Muscle of arm (tissue), 1 donor: ENCODE measurements at regions not wholly inside any gene's neighbourhood (a gene's known extent, or its start where the extent isn't known, plus 50 kb on each side); places are given as distances from the start of the nearest gene placed in this dataset.
"Not testable (repeated sequence)": the region's sequence is repeated elsewhere in the genome, so short reads cannot be mapped to it uniquely, and the experiment has no call there.

Experiments
- DNase-seq: peaks from one replicate; pipeline ENCODE4 v3.0.0-alpha.2; 2013

DNA sequence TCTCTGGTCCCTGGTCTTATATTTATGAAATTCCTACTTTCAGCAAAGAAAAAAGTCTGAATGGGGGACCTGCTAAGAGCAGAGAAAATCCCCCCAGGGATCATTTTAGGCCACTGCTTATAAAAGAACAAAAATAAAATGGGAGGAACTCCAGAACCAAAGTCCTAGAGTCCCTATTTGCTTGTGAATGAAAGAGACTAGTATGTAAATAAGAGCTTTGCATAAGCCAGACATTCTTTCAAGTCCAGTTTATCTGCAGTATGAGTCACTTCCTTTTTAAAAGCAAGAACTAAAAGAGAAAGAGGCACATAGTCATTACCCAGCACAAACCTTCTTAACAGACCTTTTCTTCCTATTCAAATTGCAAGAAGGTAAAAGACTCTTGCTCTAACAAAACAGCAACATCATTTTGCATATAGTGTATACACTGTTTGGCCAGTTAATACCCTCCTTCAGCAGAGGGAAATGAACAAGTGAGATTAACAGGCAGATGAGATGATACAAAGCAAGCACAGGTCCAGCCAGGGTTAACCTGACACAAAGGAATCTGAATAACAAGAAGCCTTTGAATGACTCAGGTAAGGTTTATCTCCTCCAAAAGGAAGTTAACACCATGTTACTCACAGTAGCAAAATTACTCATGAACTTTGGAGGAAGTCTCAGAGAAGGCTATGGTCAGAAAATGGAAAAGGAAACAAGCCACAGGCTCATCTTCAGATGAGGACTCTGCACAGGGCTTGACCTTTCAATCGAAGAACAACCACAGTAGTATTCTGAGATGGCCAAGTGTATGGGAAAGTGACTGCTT is 87.3 kb downstream of the PHLDA1 start:
- no peak for DNase-seq

DNA sequence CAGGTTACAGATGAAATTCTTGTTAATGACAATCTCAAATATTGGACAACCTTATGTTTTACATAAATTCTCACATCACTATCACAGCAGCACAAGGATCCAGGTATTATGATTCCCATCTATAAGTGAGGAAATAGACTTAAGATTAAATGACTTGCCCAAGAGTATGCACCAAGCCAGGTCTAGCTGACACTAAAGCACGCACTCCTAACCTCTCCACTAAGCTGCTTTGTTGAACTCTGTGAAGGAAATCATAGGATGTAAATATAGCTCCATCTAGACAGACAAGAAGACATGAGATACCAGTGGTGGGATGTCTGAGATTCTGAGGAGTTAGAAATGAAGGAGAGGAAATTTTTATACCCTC is 87.9 kb downstream of the PHLDA1 start:
- DNase-seq: no peak

DNA sequence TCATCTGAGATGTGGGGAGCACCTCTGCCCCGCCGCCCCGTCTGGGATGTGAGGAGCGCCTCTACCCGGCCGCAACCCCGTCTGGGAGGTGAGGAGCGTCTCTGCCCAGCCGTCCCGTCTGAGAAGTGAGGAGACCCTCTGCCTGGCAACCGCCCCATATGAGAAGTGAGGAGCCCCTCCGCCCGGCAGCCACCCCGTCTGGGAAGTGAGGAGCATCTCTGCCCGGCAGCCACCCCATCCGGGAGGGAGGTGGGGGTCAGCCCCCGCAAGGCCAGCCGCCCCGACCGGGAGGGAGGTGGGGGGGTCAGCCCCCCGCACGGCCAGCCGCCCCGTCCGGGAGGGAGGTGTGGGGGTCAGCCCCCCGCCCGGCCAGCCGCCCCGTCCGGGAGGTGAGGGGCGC is 89.9 kb downstream of the PHLDA1 start:
- DNase-seq: not testable (repeated sequence)

DNA sequence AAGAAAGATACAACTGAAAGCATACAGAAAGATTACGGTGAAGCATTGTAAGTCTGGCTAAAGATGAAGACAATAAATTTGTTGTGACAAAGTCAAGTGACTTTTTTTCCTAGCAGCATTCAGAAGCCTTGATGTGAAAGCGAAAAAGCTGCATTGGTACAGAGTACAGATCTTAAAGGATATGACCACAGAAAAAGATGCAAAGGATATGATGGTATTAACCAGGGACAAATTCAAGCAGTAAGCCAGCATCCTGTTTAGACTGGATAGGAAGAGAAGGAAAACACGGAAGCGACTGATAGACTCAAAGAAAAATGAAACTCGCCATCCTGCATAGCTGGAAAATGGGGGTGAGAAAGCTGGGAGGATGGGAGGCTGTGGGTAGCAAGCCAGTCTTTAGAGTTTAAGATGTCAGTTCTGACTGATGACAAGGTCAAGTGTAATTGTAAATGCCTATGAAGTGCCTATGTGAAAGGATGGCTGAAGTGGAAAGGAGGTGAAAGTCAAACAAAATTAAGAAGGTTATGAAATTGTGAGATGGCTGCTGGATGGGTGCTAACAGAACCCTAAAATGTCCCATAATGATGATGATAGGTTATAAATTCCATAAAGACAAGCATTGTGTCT is 92.4 kb downstream of the PHLDA1 start:
- DNase-seq: no peak

DNA sequence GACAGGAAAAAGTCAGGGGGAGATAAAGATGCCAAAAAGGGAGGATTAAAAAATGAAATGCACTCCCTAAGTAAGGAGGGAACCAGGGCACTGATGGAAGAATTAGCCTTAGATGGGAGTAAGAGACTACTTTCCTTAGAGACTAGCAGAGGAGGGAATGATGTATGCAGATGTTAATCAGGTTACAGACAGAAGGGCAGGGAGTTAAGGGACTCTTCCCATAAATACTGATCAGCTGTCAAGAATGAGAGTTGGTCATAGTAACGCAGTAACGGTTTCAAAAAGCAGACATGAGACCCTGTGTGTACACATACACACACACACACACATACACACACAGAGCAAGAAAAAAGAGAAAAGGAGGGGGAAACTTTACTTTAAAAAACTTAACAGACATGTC is 93.4 kb downstream of the PHLDA1 start:
- no peak for DNase-seq

DNA sequence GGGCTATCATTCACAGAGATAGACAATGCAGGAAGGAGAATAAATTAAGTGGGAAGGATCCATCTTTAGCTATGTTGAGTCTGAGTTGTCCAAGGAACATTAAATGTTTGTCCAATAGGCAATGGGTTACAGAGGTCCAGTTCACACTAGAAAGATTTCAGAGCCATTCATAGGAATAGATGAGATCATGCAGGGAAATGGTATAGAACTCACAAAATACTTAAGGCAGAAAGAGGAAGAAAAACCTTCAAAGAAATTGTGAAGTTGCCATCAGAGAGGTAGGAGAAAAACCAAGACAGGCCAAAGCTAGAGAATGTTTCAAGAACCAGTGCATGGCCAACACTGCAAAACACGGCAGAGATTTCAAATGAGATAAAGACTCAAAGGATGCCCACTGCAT is 94.1 kb downstream of the PHLDA1 start:
- DNase-seq: no peak

DNA sequence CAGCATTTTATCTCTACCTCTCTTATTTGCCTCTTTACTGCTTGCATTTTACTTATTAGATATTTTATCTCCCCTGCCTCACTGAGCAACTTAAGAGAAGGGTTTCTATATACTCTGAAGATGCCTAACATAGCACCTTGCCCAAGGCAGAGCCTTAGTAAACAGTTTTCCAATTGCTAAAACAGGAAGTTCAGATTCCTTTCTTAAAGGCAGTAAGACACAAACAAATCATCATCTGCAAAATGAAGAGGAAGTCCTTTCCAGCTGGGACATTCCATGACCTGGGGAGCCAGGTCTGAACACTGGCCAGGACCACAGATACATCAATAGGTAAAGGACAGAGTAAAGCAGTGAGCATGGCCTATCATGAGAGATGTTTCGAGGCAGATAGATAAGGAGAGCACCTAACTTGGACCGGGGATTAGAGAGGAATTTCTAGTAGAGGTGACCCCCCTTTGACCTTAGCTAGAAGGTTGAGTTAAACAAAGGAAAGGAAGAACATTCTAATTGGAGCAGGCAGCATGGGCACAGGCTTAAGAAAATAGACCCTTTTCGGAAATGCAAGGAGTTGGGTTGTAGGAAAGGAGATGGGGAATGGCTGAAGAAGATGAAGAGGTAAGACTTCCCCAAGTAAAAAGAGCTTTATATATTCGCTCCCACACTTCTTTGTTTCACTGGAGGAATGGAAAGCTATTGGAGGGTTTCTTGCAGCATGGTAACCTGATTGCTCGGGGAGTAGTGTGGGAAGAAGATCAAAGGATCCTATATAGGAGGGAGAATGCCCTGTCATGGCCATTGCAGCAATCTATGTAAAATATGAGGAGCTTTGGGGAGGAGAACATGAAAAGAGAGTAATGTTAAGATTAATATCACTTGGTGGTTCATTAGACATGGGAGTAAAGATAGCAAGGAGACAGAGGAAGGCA is 94.8 kb downstream of the PHLDA1 start:
- DNase-seq: no peak

DNA sequence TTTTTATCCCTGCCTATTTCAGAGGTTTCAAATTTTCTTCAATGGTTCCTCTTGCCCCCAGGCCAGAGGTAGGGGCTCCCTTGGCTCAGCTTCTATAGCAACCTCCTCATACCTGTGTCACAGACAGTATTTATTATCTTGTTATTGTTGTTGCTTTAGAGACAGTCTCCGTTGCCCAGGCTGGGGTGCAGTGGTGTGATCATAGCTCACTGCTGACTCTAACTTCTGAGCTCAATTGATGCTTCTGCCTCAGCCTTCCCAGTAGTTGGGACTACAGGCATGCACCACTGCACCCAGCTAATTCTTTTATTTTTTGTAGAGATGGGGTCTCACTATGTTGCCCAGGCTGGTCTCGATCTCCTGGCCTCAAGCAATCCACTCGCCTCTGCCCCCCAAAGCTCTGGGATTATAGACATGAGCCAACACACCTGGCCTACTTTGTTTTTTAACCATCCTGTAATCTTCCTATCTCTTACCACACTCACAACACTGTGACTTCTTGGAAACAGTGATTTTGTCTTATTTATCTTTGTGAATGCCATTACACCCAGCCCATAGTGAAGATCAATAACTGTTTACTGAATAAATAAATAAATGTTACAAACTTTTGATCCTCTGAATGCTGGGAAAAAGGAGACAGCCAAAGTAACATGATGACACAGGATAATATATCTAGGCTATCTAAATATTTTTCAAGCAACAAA is 95.9 kb downstream of the PHLDA1 start:
- no peak for DNase-seq

DNA sequence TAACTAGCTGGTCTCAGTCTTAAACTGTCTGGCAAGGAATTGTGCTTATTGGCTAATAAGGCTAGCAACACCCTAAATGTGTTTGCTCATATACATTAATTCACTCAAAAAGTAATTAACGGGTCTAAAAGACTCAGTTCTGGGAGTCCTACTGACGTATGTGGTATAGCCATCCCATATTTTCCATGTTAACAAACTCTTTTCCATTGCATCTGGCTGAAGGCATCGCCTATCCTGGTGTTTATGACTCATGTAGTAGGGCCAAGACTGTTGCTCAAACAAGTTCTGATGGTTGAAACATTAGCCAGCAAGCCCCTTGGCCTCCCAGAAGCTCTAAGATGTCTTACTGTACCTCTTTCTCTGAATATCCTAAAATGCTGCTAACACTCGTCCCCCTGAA is 98.5 kb downstream of the PHLDA1 start:
- DNase-seq: no peak

DNA sequence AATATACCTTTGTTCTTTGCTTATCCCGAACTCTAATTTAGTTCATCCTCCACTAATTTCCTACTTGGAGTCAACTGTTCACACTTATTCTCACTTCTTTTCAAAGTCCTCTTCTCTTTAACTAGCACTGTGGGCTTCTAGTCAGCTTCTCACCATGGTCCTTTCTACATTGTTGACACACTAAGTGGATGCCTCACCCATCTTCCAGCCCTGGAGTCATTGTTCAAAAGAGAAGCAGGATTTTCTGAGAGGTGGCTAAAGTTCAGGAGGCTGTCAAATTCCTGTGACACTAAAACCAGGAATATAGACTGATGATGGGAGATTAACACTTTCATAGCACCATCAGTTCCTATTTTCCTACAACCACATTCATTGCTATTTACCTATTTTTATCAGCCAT is 99.3 kb downstream of the PHLDA1 start:
- DNase-seq: no peak

DNA sequence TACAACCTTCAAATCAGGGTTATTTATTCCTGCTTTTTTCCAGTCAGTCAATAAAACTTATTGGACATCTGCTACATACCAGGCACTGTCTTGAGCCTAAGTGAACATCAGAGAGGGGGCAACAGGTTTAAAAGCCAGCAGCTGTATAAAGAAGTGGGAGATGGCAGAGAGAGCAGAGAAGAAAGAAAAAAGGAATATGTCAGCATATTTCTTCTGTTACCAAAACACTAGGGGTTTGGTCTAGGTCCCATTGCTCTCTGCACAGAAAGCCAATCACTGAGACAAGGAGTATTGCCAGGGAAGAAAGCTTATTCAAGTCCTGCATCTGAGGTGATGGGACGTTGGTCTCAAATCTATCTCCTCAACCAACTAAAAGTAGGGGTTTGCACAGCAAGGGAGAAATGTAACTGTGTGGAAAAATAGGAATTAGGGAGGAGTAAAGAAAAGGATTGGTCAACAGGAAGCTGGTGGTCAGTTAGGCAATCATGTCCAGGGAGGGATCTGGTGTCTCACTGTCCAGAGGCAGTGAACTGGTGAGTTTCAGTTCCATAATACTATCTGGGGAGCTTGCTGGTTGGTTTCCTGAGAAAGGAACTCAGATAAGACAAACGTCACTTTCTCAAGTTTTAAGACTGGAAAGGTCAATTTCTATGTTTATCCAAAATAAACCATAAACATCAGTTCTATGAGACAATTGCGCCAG is 107.5 kb downstream of the PHLDA1 start:
- DNase-seq: no peak

DNA sequence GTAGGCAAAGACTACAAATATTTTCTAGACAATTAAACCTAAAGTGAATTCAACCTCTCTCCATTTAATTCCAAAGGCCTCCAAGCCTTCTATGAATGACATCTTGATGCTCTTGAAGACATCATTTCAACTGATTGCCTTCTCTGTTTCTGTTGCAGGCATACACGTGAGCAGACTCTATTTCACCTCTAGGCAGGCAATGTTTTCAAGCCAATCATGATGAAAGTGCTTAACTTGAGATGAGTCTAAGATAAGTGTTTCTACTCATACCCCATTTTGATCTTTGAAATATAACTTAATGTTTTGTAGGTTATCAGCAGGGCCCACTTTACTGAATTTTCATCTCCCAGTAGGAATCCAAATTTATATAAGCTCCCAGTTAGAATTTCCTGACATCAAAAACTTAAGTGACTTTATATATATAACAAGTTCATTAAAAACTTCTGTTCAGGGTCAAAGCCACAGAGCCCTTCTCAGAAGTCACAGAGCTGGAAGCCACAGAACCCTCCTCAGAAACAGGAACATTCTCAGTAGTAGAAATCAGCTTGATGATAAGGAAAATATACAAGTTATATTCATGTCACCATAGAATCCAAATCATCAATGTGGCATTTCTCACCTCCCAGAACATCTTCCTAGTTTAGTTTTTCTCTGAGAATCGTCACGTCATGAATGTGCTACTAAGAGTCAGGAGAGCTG is 108.5 kb downstream of the PHLDA1 start:
- no peak for DNase-seq

DNA sequence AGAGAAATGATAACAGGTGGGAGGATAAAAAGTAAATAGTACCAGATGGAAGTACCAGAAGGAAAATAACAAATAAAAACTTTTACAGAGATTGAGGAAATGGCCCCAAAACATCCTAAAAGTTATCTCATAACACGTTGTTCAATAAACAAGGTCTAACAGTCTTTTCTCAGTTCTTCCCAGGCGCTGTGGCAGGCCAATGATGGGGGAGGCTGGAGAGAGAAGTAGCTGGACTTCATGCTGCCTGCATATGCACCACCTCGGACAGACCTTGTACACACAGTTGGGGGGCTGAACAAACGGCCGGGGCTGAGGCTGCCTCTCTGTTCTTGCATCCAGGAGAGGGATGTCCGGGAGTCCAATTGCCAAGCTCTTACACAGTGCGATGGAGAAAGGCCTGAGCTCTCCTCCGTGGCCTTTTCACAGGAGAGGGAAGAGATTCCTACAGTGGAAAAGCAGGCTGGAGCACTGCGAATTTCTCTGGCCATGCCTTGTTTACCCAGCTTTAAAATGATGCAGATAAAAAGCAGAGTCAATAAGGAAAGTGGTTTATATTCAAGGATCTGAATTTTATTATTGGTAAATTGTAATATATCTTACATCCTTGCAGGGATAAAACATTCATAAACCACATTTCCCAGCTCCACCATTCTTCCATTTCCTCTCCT is 109.8 kb downstream of the PHLDA1 start:
- DNase-seq: no peak

DNA sequence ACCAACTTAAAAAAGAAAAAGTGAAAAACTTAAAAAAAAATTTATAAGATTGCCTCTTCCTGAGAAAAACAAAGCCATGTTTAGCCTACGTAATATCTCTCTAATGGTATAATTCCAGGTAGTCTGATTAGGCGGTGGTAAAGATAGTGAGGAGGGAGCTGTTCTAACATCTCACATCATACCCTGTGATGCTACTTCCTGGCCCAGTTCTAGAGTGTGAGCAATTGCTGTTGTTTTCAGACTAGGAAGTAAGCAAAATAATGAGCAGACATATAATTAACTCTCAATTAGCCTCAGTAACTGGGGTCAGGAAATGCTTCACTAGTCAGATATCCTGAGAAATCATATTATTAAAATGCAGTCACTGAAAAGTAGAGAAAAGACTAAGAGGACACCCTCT is 113.9 kb downstream of the PHLDA1 start:
- no peak for DNase-seq

DNA sequence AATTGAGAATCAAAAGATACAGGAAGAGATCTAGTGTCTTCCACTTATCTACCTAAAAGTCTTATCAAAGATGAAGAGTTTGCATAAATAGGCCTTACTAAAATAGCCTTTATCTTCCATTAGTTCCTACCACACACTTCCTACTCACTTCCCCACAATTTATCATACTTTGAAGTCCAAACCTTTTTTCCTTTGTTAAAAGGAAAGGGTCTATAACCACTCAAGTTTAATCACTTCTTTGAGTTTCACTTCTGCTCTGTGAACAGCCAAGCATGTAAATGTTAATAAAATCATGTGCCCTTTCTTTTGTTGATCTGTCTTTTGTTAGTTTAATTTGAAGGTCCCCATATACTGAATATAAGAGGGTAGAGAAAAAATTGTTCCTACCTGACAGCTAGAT is 114.5 kb downstream of the PHLDA1 start:
- no peak for DNase-seq

DNA sequence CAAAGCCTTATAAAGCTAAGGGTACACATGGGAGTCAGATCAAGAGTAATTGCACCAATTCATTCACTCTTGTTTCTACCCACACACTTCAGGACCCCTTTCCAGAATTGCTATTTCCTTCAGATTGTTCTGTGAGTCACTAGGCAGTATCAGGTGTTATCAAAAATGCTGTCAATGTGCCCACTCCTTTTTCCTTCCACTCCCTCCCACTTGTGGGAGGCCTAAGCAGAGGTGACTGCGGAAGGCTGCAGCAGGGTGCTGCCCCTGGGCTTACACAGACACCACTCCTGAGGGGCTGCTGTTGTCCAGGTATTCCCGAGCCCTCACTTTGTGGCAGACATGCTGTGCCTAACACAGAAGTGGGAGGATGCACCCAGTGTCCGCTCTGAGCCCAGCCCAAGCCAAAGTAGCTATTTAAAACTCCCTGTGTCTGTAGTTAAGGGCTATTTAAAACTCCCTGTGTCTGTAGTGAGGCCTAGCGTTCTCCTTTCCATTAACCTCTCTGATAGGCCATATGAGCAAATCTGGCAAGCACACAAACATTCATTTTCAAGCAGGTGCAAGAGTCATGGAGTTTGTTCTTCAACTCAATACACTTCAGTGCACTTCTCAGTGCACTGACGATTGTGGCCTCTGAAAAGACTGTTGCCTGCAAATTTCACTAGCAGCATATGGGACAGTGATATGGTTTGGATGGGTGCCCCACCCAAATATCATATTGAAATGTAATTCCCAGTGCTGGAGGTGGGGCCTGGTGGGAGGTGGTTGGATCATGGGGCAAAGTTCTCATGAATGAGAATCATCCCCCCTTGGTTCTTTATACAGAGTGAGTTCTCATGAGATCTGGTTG is 117.8 kb downstream of the PHLDA1 start:
- DNase-seq: no peak

DNA sequence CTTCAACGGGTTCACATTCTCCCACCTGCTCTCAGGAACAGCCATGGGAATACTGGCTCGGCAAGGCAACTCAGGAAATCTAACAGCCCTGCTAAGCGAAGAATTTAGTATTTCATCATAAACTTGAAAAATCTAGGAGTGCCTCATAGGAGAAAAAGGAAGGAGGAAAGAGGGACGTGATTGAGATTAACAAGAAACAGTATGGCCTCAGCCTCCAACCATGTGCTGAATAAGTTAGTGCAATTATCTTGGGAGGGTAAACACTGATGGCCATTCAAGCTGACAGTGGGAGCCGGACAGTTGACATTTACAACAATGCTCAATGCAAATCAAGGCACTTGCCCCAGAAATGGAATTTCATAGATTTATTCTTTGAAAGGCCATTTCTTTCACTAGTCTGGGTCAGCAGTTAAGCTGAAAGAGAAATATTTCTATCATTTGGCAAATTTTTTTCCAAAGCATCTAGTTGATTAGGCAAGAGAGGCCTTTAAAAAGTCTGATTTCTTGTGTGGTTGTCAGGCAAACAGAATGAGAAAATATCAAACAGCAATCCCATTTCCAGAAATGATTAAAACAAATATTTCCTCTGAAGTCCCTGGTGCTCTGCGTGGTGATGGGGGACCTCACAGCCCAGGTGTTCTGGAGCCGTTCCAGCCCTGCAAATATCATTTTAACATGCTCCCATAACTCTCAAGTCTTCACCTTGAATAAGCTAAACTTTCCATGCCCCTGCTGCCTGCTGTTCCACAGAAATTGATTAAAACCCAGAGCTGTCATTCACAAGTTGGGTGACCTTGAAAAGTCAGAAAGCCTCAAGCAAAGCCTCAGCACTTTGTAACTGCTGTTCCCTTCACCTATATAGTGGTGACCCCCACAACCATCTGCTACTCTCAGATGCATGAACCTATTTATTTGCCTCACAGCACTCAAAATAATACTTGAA is 121.6 kb downstream of the PHLDA1 start:
- DNase-seq: no peak
